ENCODE measurements at regions not wholly inside any gene's neighbourhood (a gene's known extent, or its start where the extent isn't known, plus 50 kb on each side); places are given as distances from the start of the nearest gene placed in this dataset.
A peak's percentile ranks its signal among the peaks of the same experiment; 100 is the strongest.

- TF ChIP-seq ZBTB44 (tag by site-specific recombination; IDR thresholded peaks at IDR 0.05) (no peak), OSR2 (tag by site-specific recombination; IDR thresholded peaks at IDR 0.05) (peak; percentile 56), ZNF510 (tag by site-specific recombination; IDR thresholded peaks at IDR 0.05; ENCODE audit: insufficient replicate concordance) (no peak), ZSCAN5A (tag by site-specific recombination; IDR thresholded peaks at IDR 0.05) (peak; percentile 32; the same call in 1 of the 2 replicates), KLF9 (tag by site-specific recombination; IDR thresholded peaks at IDR 0.05; ENCODE audit: low read depth) (peak; percentile 68), ZNF521 (tag by site-specific recombination; IDR thresholded peaks at IDR 0.05) (no peak), ZNF404 (tag by site-specific recombination; IDR thresholded peaks at IDR 0.05) (0 out of 2 replicates have a peak, but pooled peaks have one; percentile 49), PATZ1 (tag by site-specific recombination; IDR thresholded peaks at IDR 0.05) (peak; percentile 91), ZNF155 (tag by site-specific recombination; IDR thresholded peaks at IDR 0.05) (no peak), CTCF (tag by site-specific recombination; IDR thresholded peaks at IDR 0.05) (peak; percentile 63), ZNF223 (tag by site-specific recombination; IDR thresholded peaks at IDR 0.05) (no peak), ZNF426 (tag by site-specific recombination; IDR thresholded peaks at IDR 0.05) (no peak), ZNF311 (tag by site-specific recombination; IDR thresholded peaks at IDR 0.05; ENCODE audit: borderline replicate concordance) (no peak), SP3 (tag by site-specific recombination; IDR thresholded peaks at IDR 0.05) (peak; percentile 63), ZNF560 (tag by site-specific recombination; IDR thresholded peaks at IDR 0.05; ENCODE audit: borderline replicate concordance) (no peak), ZNF433 (tag by site-specific recombination; IDR thresholded peaks at IDR 0.05; ENCODE audit: low read depth) (no peak; the same call in 1 of the 2 replicates), ZNF26 (tag by site-specific recombination; IDR thresholded peaks at IDR 0.05) (no peak), ZNF549 (tag by site-specific recombination; IDR thresholded peaks at IDR 0.05) (no peak), ZNF133 (tag by site-specific recombination; IDR thresholded peaks at IDR 0.05) (no peak), ZNF16 (tag by site-specific recombination; IDR thresholded peaks at IDR 0.05; ENCODE audit: low read depth) (no peak), ZNF112 (tag by site-specific recombination; IDR thresholded peaks at IDR 0.05) (no peak), REPIN1 (tag by site-specific recombination; IDR thresholded peaks at IDR 0.05; ENCODE audit: low read depth) (no peak), GLIS1 (tag by site-specific recombination; IDR thresholded peaks at IDR 0.05) (peak; percentile 87), ZNF621 (tag by site-specific recombination; IDR thresholded peaks at IDR 0.05) (no peak), ZNF529 (tag by site-specific recombination; IDR thresholded peaks at IDR 0.05; ENCODE audit: insufficient replicate concordance) (no peak), KLF16 (tag by site-specific recombination; IDR thresholded peaks at IDR 0.05) (peak; percentile 81)
- TF ChIP-seq, protein P1, sequence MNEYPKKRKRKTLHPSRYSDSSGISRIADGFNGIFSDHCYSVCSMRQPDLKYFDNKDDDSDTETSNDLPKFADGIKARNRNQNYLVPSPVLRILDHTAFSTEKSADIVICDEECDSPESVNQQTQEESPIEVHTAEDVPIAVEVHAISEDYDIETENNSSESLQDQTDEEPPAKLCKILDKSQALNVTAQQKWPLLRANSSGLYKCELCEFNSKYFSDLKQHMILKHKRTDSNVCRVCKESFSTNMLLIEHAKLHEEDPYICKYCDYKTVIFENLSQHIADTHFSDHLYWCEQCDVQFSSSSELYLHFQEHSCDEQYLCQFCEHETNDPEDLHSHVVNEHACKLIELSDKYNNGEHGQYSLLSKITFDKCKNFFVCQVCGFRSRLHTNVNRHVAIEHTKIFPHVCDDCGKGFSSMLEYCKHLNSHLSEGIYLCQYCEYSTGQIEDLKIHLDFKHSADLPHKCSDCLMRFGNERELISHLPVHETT (tag by site-specific recombination; IDR thresholded peaks at IDR 0.05), result no peak
- TF ChIP-seq, protein P2, sequence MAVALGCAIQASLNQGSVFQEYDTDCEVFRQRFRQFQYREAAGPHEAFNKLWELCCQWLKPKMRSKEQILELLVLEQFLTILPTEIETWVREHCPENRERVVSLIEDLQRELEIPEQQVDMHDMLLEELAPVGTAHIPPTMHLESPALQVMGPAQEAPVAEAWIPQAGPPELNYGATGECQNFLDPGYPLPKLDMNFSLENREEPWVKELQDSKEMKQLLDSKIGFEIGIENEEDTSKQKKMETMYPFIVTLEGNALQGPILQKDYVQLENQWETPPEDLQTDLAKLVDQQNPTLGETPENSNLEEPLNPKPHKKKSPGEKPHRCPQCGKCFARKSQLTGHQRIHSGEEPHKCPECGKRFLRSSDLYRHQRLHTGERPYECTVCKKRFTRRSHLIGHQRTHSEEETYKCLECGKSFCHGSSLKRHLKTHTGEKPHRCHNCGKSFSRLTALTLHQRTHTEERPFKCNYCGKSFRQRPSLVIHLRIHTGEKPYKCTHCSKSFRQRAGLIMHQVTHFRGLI (tag by site-specific recombination; IDR thresholded peaks at IDR 0.05), result peak; percentile 76
These were observed 49.8 kb upstream of the BAHCC1 start (continued) for GRCh38 chr17:81345228-81346089.

Measured in HEK293 (cell line).